ENCODE measurements at regions not wholly inside any gene's neighbourhood (a gene's known extent, or its start where the extent isn't known, plus 50 kb on each side); places are given as distances from the start of the nearest gene placed in this dataset.

- TF ChIP-seq CTCF (IDR thresholded peaks at IDR 0.05) (no peak), POLR2AphosphoS5 (IDR thresholded peaks at IDR 0.05) (no peak), EP300 (IDR thresholded peaks at IDR 0.05) (no peak), POLR2A (IDR thresholded peaks at IDR 0.05) (no peak)
Measured at GRCh38 chr13:48819899-48820298, 155.8 kb upstream of the FNDC3A start.
